K562 (cell line): ENCODE measurements at regions not wholly inside any gene's neighbourhood (a gene's known extent, or its start where the extent isn't known, plus 50 kb on each side); places are given as distances from the start of the nearest gene placed in this dataset.

Source experiments
- BDP1 ChIP-seq: IDR thresholded peaks from 3 replicates; pipeline ENCODE4 v1.6.1; 2011; ENCODE audit not compliant: insufficient read length, insufficient read depth
- CREB1 ChIP-seq, 2 experiments: sonication (generic) in 1 of 2; formaldehyde crosslinking in 1 of 2; IDR thresholded peaks; 2 replicates each; pipeline versions ENCODE4 v1.6.1 to v1.8.0; 2012 to 2022; ENCODE audit warnings: inconsistent platforms in 1 of 2, mild to moderate bottlenecking in 1 of 2, missing genetic modification reagents in 1 of 2, moderate library complexity in 1 of 2
- CTCF ChIP-seq, 3 experiments: IDR thresholded peaks in 2 of 3; conservative IDR thresholded peaks in 1 of 3; 2 replicates each; pipeline ENCODE4 v1.5.1; 2011 to 2012; ENCODE audit warnings: low read length in 3 of 3, mild to moderate bottlenecking in 3 of 3, control low read depth in 2 of 3, improper control_type of control experiment in 1 of 3, inconsistent platforms in 1 of 3, low read depth in 1 of 3, mixed read lengths in 1 of 3, moderate library complexity in 1 of 3; ENCODE audit not compliant: insufficient read depth in 2 of 3
- CXXC5 ChIP-seq: fragments of 250-450 bp; sonication (Bioruptor Pico); IDR thresholded peaks from 2 replicates; pipeline ENCODE4 v1.8.0; 2022; ENCODE audit warnings: inconsistent platforms, mild to moderate bottlenecking, moderate library complexity
- EWSR1 ChIP-seq: fragments of 450-650 bp; IDR thresholded peaks from 2 replicates; pipeline ENCODE4 v1.6.1; 2018; ENCODE audit warnings: borderline replicate concordance, mild to moderate bottlenecking, low read depth, moderate library complexity; ENCODE audit not compliant: partially characterized antibody
- GTF2E2 ChIP-seq: fragments of 200-800 bp; sonication (Bioruptor generic); IDR thresholded peaks from 2 replicates; pipeline ENCODE4 v1.6.1; 2016; ENCODE audit warnings: missing genetic modification characterization, missing compliant biosample characterization
- ILF3 ChIP-seq: fragments of 450-650 bp; IDR thresholded peaks from 2 replicates; pipeline ENCODE4 v1.6.1; 2018; ENCODE audit warnings: antibody characterized with exemption, mild to moderate bottlenecking, moderate library complexity, borderline replicate concordance
- MEF2A ChIP-seq: IDR thresholded peaks from 2 replicates; pipeline ENCODE4 v1.6.1; 2011; ENCODE audit warnings: low read depth, mild to moderate bottlenecking, low read length, moderate library complexity; ENCODE audit not compliant: control insufficient read depth
- NR2C1 ChIP-seq, 2 experiments: fragments of 450-650 bp; IDR thresholded peaks; 2 replicates each; pipeline ENCODE4 v1.6.1; 2017; ENCODE audit warnings: mild to moderate bottlenecking in 2 of 2, antibody characterized with exemption in 1 of 2, inconsistent platforms in 1 of 2, missing compliant biosample characterization in 1 of 2, missing genetic modification characterization in 1 of 2
- RERE ChIP-seq: sonication (generic); formaldehyde crosslinking; IDR thresholded peaks from 2 replicates; pipeline ENCODE4 v1.8.0; 2023; ENCODE audit warnings: missing genetic modification reagents, mild to moderate bottlenecking, borderline replicate concordance
- STAG1 ChIP-seq: sonication (generic); formaldehyde crosslinking; IDR thresholded peaks from 2 replicates; pipeline ENCODE4 v1.5.0; 2020; ENCODE audit warnings: missing genetic modification reagents, borderline replicate concordance
- TGIF2 ChIP-seq: sonication (generic); formaldehyde crosslinking; IDR thresholded peaks from 2 replicates; pipeline ENCODE4 v1.8.1; 2022; ENCODE audit warnings: mild to moderate bottlenecking, missing genetic modification reagents, moderate library complexity
- ZNF23 ChIP-seq: fragments of 250-450 bp; sonication (Bioruptor Pico); IDR thresholded peaks from 2 replicates; pipeline ENCODE4 v1.4.0; 2020; ENCODE audit warnings: mild to moderate bottlenecking
- ZNF253 ChIP-seq: fragments of 250-450 bp; sonication (Bioruptor Pico); conservative IDR thresholded peaks from 2 replicates; pipeline ENCODE4 v1.6.1; 2021; ENCODE audit warnings: mild to moderate bottlenecking
- ZNF274 ChIP-seq: IDR thresholded peaks from 2 replicates; pipeline ENCODE4 v1.6.1; 2011; ENCODE audit warnings: low read depth, mild to moderate bottlenecking, low read length, moderate library complexity, borderline replicate concordance
- TF ChIP-seq, protein P1 (sequence below): fragments of 250-450 bp; sonication (Bioruptor Pico); IDR thresholded peaks from 2 replicates; pipeline ENCODE4 v1.5.1; 2021; ENCODE audit warnings: mild to moderate bottlenecking
- TF ChIP-seq, protein P2 (sequence below): fragments of 450-650 bp; formaldehyde crosslinking; IDR thresholded peaks from 2 replicates; pipeline ENCODE4 v1.4.0; 2020; ENCODE audit warnings: mild to moderate bottlenecking, moderate library complexity

DNA sequence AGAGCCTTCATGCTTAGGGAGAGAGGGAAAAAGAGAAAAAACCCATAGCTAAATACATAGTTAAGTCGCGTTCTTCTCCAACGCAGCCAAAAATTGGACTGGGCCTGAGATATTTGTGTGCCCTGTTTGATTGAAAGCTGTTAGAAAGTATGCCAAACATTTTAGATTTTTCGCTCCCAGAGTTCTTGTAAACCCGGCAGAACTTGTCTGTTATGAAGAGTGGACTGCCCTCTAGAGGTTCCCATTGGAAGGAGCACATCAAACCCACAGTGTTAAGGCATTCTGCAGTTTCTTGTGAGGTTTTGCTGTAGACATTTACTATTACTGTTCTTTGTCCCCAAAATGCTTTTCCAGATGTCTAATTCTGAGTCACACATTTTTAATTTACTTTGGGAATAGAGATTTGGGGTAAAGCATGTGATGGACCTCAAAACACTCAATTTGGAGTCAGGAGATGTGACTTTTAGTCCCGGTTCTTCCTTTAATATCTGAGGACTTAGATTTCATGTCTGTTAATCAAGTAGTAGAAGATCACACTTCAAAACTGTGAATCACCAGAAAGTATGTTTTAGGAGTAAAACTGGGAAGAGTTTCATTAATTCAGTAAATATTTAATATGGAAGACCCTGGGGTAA, 96.6 kb downstream of the PCSK1 start (continued):
- no peak for TF ChIP-seq NR2C1 (IDR thresholded peaks at IDR 0.05)
- TF ChIP-seq NR2C1 (tag; IDR thresholded peaks at IDR 0.05): no peak
- TF ChIP-seq, protein P1, sequence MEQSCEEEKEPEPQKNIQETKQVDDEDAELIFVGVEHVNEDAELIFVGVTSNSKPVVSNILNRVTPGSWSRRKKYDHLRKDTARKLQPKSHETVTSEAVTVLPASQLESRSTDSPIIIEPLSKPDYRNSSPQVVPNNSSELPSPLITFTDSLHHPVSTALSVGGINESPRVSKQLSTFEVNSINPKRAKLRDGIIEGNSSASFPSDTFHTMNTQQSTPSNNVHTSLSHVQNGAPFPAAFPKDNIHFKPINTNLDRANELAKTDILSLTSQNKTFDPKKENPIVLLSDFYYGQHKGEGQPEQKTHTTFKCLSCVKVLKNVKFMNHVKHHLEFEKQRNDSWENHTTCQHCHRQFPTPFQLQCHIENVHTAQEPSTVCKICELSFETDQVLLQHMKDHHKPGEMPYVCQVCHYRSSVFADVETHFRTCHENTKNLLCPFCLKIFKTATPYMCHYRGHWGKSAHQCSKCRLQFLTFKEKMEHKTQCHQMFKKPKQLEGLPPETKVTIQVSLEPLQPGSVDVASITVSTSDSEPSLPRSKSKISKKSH (CRISPR knock-in tag): no peak
- TF ChIP-seq GTF2E2 (tag): no peak
- no peak for TF ChIP-seq BDP1
- TF ChIP-seq, protein P2, sequence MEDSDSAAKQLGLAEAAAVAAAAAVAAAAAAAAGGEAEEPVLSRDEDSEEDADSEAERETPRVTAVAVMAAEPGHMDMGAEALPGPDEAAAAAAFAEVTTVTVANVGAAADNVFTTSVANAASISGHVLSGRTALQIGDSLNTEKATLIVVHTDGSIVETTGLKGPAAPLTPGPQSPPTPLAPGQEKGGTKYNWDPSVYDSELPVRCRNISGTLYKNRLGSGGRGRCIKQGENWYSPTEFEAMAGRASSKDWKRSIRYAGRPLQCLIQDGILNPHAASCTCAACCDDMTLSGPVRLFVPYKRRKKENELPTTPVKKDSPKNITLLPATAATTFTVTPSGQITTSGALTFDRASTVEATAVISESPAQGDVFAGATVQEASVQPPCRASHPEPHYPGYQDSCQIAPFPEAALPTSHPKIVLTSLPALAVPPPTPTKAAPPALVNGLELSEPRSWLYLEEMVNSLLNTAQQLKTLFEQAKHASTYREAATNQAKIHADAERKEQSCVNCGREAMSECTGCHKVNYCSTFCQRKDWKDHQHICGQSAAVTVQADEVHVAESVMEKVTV: peak; percentile 91
- TF ChIP-seq CREB1 (IDR thresholded peaks at IDR 0.05): no peak
- TF ChIP-seq CREB1 (CRISPR knock-in tag; IDR thresholded peaks at IDR 0.05): no peak
- no peak for TF ChIP-seq TGIF2 (CRISPR knock-in tag)
- peak; percentile 54; the same call in 1 of the 2 replicates for TF ChIP-seq STAG1 (CRISPR knock-in tag)
- TF ChIP-seq CTCF (IDR thresholded peaks at IDR 0.05 in 2 of 3, conservative IDR thresholded peaks at IDR 0.05 in 1 of 3; ENCODE audit: insufficient read depth in 2 of 3, low read depth in 1 of 3, low read length in 3 of 3): peak; percentile 72 to 90 (median 82)
- TF ChIP-seq ZNF274: no peak
- TF ChIP-seq CXXC5: no peak
- TF ChIP-seq ILF3: no peak
- no peak for TF ChIP-seq EWSR1
- no peak for TF ChIP-seq RERE (CRISPR knock-in tag)
- no peak for TF ChIP-seq MEF2A
- TF ChIP-seq ZNF23 (CRISPR knock-in tag): no peak
- TF ChIP-seq ZNF253 (CRISPR knock-in tag): no peak
